Fibroblast of gingiva (primary cell): ENCODE measurements at regions not wholly inside any gene's neighbourhood (a gene's known extent, or its start where the extent isn't known, plus 50 kb on each side); places are given as distances from the start of the nearest gene placed in this dataset.
"Not testable (repeated sequence)": the region's sequence is repeated elsewhere in the genome, so short reads cannot be mapped to it uniquely, and the experiment has no call there.

Experiments used
- DNase-seq: peaks from one replicate; pipeline ENCODE4 v3.0.0-alpha.2; 2011; ENCODE audit warnings: low read depth

GRCh38 chr3:26280517-26280916, 342.1 kb upstream of the LRRC3B start:
- DNase-seq: no peak

GRCh38 chr3:26281284-26281985, 341.1 kb upstream of the LRRC3B start:
- no peak for DNase-seq

- DNase-seq: not testable (repeated sequence)
Observed at GRCh38 chr3:26284503-26284902, 338.1 kb upstream of the LRRC3B start.

- DNase-seq: no peak
Observed at GRCh38 chr3:26291840-26292239, 330.7 kb upstream of the LRRC3B start.

- DNase-seq: no peak
Observed at GRCh38 chr3:26292780-26293179, 329.8 kb upstream of the LRRC3B start.

- DNase-seq: no peak
Observed at GRCh38 chr3:26293329-26293844, 329.2 kb upstream of the LRRC3B start.

GRCh38 chr3:26307192-26307591, 315.4 kb upstream of the LRRC3B start:
- no peak for DNase-seq

GRCh38 chr3:26307787-26308186, 314.8 kb upstream of the LRRC3B start:
- no peak for DNase-seq

- DNase-seq: no peak
Observed at GRCh38 chr3:26308454-26308853, 314.1 kb upstream of the LRRC3B start.

- DNase-seq: not testable (repeated sequence)
Observed at GRCh38 chr3:26309536-26309935, 313.0 kb upstream of the LRRC3B start.

- DNase-seq: no peak
Observed at GRCh38 chr3:26312816-26313215, 309.8 kb upstream of the LRRC3B start.

GRCh38 chr3:26316472-26316871, 306.1 kb upstream of the LRRC3B start:
- DNase-seq: no peak

- DNase-seq: not testable (repeated sequence)
Observed at GRCh38 chr3:26323741-26324140, 298.8 kb upstream of the LRRC3B start.

GRCh38 chr3:26340001-26340400, 282.6 kb upstream of the LRRC3B start:
- DNase-seq: no peak

GRCh38 chr3:26343647-26344046, 278.9 kb upstream of the LRRC3B start:
- no peak for DNase-seq

- no peak for DNase-seq
Observed at GRCh38 chr3:26345613-26346012, 277.0 kb upstream of the LRRC3B start.

- no peak for DNase-seq
Observed at GRCh38 chr3:26346497-26346896, 276.1 kb upstream of the LRRC3B start.

- no peak for DNase-seq
Observed at GRCh38 chr3:26347150-26347549, 275.4 kb upstream of the LRRC3B start.

GRCh38 chr3:26350853-26351252, 271.7 kb upstream of the LRRC3B start:
- no peak for DNase-seq

- no peak for DNase-seq
Observed at GRCh38 chr3:26353097-26353496, 269.5 kb upstream of the LRRC3B start.

- no peak for DNase-seq
Observed at GRCh38 chr3:26358405-26358804, 264.2 kb upstream of the LRRC3B start.

- no peak for DNase-seq
Observed at GRCh38 chr3:26365706-26366105, 256.9 kb upstream of the LRRC3B start.

- no peak for DNase-seq
Observed at GRCh38 chr3:26368312-26368711, 254.3 kb upstream of the LRRC3B start.

GRCh38 chr3:26369133-26369532, 253.4 kb upstream of the LRRC3B start:
- no peak for DNase-seq
